ENCODE measurements at regions not wholly inside any gene's neighbourhood (a gene's known extent, or its start where the extent isn't known, plus 50 kb on each side); places are given as distances from the start of the nearest gene placed in this dataset.

DNA sequence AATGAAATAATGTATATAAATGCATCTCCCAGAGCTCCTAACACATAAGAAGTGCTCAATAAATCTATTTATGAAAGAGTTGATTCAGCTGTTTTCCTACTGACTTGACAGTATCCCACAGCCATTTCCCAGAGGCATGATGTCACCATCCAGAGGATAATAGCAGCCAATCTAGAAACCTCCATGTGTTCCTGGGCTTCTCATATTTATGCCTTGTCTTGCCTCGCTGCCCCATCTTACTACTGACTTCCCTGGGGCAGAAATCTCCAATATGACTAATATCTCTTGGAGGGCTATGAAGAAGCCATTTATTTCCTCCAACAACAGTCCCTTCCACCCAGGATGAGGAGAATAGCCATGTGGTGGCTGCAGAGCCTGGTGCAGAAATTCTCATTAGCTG is 115.4 kb upstream of the NAV2 start:
- TF ChIP-seq, protein P1, sequence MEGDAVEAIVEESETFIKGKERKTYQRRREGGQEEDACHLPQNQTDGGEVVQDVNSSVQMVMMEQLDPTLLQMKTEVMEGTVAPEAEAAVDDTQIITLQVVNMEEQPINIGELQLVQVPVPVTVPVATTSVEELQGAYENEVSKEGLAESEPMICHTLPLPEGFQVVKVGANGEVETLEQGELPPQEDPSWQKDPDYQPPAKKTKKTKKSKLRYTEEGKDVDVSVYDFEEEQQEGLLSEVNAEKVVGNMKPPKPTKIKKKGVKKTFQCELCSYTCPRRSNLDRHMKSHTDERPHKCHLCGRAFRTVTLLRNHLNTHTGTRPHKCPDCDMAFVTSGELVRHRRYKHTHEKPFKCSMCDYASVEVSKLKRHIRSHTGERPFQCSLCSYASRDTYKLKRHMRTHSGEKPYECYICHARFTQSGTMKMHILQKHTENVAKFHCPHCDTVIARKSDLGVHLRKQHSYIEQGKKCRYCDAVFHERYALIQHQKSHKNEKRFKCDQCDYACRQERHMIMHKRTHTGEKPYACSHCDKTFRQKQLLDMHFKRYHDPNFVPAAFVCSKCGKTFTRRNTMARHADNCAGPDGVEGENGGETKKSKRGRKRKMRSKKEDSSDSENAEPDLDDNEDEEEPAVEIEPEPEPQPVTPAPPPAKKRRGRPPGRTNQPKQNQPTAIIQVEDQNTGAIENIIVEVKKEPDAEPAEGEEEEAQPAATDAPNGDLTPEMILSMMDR (IDR thresholded peaks at IDR 0.05; ENCODE audit: extremely low read depth in 1 of 2, insufficient read depth in 1 of 2, low read depth in 1 of 2, low read length in 2 of 2), result no peak
- TF ChIP-seq MYC (IDR thresholded peaks at IDR 0.05; ENCODE audit: low read depth, low read length), result no peak
- no peak for TF ChIP-seq EZH2 (IDR thresholded peaks at IDR 0.05; ENCODE audit: borderline replicate concordance, low read depth, low read length, severe bottlenecking)

All from endothelial cell of umbilical vein (primary cell).